Inflammatory macrophage treated with lipopolysaccharide for 4 hours (primary cell): ENCODE measurements at regions not wholly inside any gene's neighbourhood (a gene's known extent, or its start where the extent isn't known, plus 50 kb on each side); places are given as distances from the start of the nearest gene placed in this dataset.

ENCODE experiments used
- DNase-seq: peaks from one replicate; pipeline ENCODE4 v3.0.0-alpha.2; 2020

DNA sequence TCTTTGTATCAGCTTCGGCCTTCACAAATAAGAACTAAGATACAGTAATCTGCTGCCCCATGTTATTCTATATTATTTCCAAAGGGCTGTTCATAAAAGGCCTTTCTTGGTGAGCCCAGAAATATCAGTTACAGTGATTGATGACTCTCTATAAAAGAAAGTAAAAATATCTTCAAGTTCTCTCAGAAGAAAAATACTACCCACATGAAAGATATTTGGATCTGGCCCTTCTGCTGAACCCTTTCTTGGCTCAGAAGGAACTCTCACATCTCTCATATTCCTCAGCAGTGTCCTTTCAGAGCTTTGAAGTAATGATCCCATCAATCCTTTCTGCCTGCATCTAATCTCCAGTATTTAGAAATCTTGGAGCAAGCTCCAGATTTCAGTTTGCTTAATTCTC lies 76.3 kb upstream of the SLITRK1 start:
- no peak for DNase-seq

DNA sequence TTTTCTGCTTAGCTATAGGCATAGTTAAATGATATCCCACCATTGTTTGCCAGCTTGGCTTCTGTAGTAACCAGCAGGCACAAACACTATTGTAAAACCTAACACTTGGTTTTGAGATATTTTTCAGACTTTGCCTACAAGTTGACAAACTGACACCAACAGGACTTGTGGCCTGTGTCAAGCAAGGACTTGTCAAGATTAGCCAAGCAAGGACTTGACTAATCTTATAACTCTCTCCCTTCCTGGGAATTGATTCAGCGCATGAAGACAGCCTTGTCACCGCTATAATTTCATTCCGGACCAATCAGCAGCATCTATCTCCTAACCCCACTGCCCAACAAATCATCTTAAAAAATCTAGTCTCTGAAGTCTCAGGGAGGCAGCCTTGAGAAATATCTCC lies 72.7 kb upstream of the SLITRK1 start:
- DNase-seq, result no peak

DNA sequence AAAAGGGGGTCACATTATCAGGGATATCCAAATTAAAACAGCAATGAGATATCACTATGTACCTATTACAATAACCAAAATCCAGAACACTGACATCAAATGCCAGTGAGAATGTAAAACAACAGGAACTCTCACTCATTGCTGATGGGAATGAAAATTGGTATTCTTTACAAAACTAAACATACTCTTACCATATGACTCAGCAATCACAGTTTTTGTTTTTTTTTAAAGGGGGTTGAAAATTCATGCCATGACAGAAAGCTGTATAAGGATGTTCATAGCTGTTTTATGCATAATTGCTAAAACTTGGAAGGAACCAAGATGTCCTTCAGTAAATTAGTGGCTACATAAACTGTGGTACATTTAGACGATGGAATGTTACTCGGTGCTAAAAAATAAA lies 71.6 kb upstream of the SLITRK1 start:
- DNase-seq, result no peak

DNA sequence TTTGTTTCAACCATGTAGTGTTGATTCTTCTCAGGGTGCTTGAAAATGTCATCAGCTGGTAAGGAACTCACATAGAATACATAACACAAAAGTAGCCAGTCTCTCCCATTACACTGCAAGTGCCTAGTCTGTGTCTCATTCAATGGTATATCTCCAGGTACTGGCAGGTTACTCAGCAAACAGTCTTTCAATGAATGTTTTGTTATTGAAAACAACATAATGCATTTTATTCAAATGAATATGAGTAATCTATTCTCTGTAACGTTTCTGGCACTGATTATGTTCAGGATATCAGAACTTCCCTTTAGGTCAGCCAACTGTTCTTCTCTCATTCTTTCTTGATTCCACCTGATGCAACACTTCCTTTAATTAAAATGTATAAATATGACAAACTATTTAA lies 68.0 kb upstream of the SLITRK1 start:
- no peak for DNase-seq

DNA sequence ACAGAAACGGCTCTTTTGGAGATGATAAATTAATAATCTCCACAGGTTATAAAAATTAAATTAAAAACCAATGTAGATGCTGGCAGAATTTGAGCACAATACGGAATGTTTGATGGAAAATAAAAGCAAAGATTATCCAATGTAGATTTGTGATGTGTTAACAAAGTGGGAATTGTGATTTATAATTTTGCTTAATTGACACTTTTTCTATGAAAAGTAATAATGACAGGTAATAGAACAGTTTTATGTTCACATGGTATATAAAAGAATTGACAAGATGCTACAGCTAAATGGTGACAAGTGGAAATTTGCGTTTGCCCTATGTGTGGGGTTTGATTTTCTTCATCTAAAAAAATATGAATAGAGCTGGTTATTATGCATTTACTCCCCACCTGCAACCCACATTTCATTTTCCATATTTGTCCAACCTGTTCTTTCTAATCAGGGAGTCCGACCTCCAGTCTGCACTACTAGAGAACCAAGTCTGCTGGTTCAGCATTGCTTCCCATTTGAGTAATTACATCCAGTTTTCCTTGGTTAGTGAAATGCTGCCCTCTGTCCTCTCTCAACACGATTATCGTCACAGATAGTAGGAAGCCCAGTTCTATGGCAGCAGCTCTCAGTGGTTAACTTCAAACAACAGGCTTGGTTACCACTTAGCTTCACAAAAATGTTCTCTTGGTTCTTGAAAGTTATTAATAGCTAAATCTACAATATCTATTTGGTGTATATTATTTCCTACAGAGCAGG lies 61.4 kb upstream of the SLITRK1 start:
- DNase-seq, result no peak

DNA sequence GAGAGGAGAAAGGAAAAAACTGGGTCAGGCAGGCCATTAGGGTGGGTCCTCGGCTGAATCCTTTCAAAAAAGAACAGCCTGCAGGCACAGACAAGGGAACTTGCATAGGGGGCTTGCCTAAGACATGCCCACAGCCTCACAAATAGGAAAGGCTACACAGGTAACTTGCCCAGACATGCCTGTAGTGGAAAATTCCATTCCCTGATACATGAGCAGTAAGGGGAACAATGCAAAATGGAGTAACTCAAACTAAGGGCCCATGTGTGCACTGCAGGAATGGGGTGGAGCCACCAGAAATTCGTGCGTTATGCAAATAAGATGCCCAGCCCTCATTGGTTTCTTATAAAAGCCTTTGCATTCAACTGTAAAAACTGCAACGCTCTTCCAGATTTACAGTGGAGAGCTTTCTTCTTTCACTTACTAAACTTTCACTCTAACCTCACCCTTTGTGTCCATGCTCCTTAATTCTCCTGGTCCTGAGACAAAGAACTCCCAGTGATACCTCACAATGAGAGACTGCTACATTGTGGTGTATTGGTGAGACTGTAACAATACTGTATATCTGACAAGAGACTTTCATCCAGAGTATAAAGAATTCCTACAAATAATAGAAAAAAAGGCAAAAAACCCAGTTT lies 59.5 kb upstream of the SLITRK1 start:
- DNase-seq, result no peak

DNA sequence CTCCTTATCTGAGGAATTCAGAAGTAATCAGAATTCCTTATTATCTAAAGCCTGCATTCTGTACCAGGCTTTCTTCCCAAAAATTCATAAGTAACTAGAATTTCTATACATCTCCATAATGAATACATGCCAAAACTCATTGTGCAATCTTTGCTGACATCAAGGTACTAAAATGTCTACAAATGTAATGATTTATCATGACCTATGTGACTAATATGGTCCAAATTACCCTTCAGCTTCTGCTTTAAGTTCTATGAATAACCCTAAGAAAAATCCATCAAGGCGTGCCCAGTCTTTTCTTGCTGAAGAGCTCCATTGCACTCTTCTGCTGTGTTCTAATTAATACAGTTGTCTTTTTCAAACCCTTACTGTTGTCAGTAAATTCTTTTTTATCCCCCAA lies 58.5 kb upstream of the SLITRK1 start:
- DNase-seq, result no peak

DNA sequence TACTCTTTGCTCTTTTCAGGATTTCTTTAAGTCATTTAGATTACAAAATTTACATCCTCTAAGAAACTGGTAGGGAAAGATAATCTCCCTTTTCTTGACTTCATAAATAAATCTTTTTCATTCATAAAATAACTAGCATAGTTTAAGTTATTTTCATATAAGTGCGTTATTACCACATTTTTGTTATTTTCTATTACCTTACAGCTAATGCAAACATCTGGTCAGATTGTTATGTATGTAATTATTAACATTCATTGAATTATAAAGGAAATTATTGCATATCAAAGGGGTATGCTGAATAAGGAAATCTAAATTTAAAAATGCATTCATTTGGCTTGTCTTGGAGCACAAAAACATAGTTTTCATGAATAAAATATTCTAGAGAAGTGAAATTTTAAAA lies 55.3 kb upstream of the SLITRK1 start:
- no peak for DNase-seq

DNA sequence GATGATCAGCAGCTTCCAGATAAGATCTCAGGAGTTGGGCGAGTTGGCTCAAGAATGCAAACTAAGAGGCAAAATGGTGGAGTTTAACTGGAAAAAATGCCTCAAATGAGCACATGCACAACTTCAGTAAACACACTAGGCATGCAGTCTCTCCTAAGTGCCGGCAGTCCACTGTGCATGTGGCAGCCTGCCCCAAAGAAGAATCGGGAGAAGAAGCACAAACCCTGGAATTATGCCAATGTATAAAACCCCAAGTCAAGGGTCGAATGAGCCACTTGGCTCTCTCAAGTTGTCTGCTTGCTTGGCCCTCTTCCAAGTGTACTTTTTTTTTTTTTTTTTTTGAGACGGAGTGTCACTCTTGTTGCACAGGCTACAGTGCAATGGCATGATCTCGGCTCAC lies 53.3 kb upstream of the SLITRK1 start:
- no peak for DNase-seq
